Upper lobe of left lung (tissue), 6 donors: ENCODE measurements at regions not wholly inside any gene's neighbourhood (a gene's known extent, or its start where the extent isn't known, plus 50 kb on each side); places are given as distances from the start of the nearest gene placed in this dataset.

ENCODE experiments used
- ATAC-seq, 2 donors: fragments of 200-7000 bp; cut with Tn5 transposase; one replicate each; pipeline ENCODE4 v1.9.1; 2022; ENCODE audit warnings: mild to moderate bottlenecking in 2 of 2, moderate library complexity in 2 of 2; ENCODE audit not compliant: low FRiP score in 2 of 2
- DNase-seq, 2 donors: peaks; one replicate each; pipeline ENCODE4 v3.0.0-alpha.2; 2019 to 2020
- H3K27ac ChIP-seq, 4 donors: fragments of 200-600 bp; sonication (generic); one replicate each; pipeline ENCODE4 v1.5.1; 2016 to 2019
- H3K27me3 ChIP-seq, 4 donors: fragments of 200-600 bp; sonication (generic); one replicate each; pipeline ENCODE4 v1.5.1; 2017 to 2019
- H3K36me3 ChIP-seq, 4 donors: fragments of 200-600 bp; sonication (generic); one replicate each; pipeline ENCODE4 v1.5.1; 2016 to 2019
- H3K4me1 ChIP-seq, 4 donors: fragments of 200-600 bp; sonication (generic); one replicate each; pipeline ENCODE4 v1.5.1; 2018 to 2019
- H3K4me3 ChIP-seq, 4 donors: fragments of 200-600 bp; sonication (generic); one replicate each; pipeline ENCODE4 v1.5.1; 2017 to 2019; ENCODE audit warnings: mild to moderate bottlenecking in 2 of 4, moderate library complexity in 1 of 4
- H3K9me3 ChIP-seq, 4 donors: fragments of 200-600 bp; sonication (generic); one replicate each; pipeline ENCODE4 v1.5.1; 2018 to 2019
- CTCF ChIP-seq, 6 experiments: fragments of 450-650 bp in 4 of 6; fragments of 200-600 bp in 2 of 6; sonication (generic) in 2 of 6; IDR thresholded peaks; one replicate each; pipeline ENCODE4 v1.5.1; 2016 to 2019; ENCODE audit warnings: antibody characterized with exemption in 6 of 6
- EP300 ChIP-seq, 4 donors: sonication (generic); formaldehyde crosslinking; IDR thresholded peaks; one replicate each; pipeline ENCODE4 v1.5.1; 2017; ENCODE audit warnings: antibody characterized with exemption in 4 of 4, control low read depth in 2 of 4
- POLR2A ChIP-seq, 4 donors: fragments of 450-650 bp; IDR thresholded peaks; one replicate each; pipeline ENCODE4 v1.5.1; 2016 to 2017; ENCODE audit warnings: antibody characterized with exemption in 4 of 4, mild to moderate bottlenecking in 2 of 4
- POLR2AphosphoS5 ChIP-seq, 2 donors: sonication (generic); formaldehyde crosslinking; IDR thresholded peaks; one replicate each; pipeline ENCODE4 v1.5.1; 2017; ENCODE audit warnings: antibody characterized with exemption in 2 of 2
- WGBS, 2 donors: methylation state at CpG; one replicate each; pipeline ENCODE4 v1.1.5; 2017 to 2018; 5-methylcytosine and 5-hydroxymethylcytosine counted together
- donor health status: DM: no; HTN: no; CAD: no; lungs with moderate emphysema.
- donor health status: DM: no; HTN: yes; CAD: no; lungs with severe emphysema.

GRCh38 chr1:230507666-230508402 is 81.7 kb upstream of the PGBD5 start:
- Histone ChIP-seq H3K27me3 (no peaks in the 10 kb centered on the region), H3K4me3 (no peak overlapping the region), H3K36me3 (no peaks in the 10 kb centered on the region), H3K4me1 (peaks cover 0 to 7% (median 1%) of the 10 kb centered on the region in 4 donors), H3K9me3 (no peaks in the 10 kb centered on the region), H3K27ac (no peak overlapping the region)
- WGBS, 2 donors, result 33 to 41% methylated on average over 8 of the region's 8 CpGs
- TF ChIP-seq POLR2AphosphoS5 (IDR thresholded peaks at IDR 0.05), result peak in 1 of 2 donors; percentile 35
- TF ChIP-seq EP300 (IDR thresholded peaks at IDR 0.05), result no peak
- no peak for TF ChIP-seq CTCF (IDR thresholded peaks at IDR 0.05)
- no peak for TF ChIP-seq POLR2A (IDR thresholded peaks at IDR 0.05)
- DNase-seq, result peak; percentile 23 to 80
- ATAC-seq, result peak; percentile 60 to 61

DNA sequence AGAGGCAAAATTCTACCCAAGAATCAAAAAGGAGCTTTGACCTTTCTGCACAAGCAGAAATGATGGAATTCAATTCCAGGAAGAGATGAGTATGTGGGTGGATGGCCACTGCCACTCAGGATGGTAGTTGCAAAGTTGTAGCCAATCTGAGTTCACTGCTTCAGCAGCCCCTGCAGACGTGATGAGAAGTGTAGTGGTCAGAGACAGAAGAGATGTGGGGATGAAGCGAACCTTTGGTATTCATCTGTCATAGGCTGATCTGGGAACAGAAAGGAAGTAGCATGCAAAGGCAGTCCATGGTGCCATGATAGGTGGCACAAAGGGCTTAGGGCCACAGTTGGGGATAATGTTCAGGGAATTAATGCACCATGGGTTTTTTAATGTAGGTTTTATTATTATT is 81.1 kb upstream of the PGBD5 start:
- H3K36me3 ChIP-seq, result no peaks in the 10 kb centered on the region
- DNase-seq (no peak), ATAC-seq (no peak)
- no peak overlapping the region for H3K27ac ChIP-seq
- TF ChIP-seq EP300 (IDR thresholded peaks at IDR 0.05) (no peak), POLR2AphosphoS5 (IDR thresholded peaks at IDR 0.05) (no peak), CTCF (IDR thresholded peaks at IDR 0.05) (no peak), POLR2A (IDR thresholded peaks at IDR 0.05) (no peak)
- WGBS, 2 donors, result 73 to 76% methylated on average over 2 of the region's 2 CpGs
- H3K4me3 ChIP-seq, result no peak overlapping the region
- H3K4me1 ChIP-seq, result peaks cover 0 to 7% (median 1%) of the 10 kb centered on the region in 4 donors
- H3K27me3 ChIP-seq, result no peaks in the 10 kb centered on the region
- no peaks in the 10 kb centered on the region for H3K9me3 ChIP-seq

DNA sequence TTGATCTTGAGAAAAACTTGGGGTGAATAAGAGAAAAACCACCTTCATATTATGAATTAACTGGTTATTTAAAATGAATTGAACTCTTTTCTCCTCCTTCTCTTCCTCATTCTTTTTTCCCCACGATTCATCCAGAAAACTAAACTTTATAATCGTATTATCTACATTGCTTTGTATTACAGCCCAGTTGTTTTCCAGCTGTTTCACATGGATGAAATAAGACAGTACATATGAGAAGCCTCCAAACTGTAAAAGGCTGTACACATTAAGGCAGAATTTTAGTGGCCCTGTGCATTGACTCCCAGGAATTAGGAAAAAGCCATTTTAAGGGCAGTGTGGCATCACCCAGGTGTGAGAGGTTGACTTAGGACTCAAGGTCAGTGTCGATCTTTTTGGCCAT is 80.3 kb upstream of the PGBD5 start:
- ATAC-seq (no peak), DNase-seq (no peak)
- WGBS, 2 donors, result 82 to 89% methylated on average over 3 of the region's 3 CpGs

DNA sequence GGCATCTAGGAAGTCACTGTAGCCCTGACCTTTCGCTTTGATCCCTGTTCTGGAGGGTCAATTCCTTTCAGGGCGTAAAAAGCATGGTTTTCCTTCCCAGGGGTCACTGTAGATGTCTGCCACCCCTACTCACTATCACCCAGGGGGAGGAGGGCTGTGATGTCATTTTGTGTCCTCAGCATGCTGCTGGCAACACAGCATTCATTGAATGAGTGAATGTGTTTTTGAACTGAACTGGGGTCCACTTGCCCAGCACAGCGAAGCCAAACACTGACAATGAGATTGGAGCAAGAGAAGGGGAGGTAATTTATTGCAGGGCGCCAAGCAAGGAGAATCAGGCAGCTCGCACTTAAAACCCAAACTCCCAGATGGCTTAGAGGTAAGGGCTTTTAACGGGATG is 78.2 kb upstream of the PGBD5 start:
- no peak overlapping the region for H3K27ac ChIP-seq
- no peak for TF ChIP-seq POLR2A (IDR thresholded peaks at IDR 0.05)
- no peak for TF ChIP-seq POLR2AphosphoS5 (IDR thresholded peaks at IDR 0.05)
- no peak for TF ChIP-seq EP300 (IDR thresholded peaks at IDR 0.05)
- TF ChIP-seq CTCF (IDR thresholded peaks at IDR 0.05), result no peak
- H3K4me1 ChIP-seq, result peaks cover 0 to 3% (median 1%) of the 10 kb centered on the region in 4 donors
- no peaks in the 10 kb centered on the region for H3K36me3 ChIP-seq
- WGBS, 2 donors, result 79 to 93% methylated on average over 6 of the region's 6 CpGs
- H3K4me3 ChIP-seq, result no peak overlapping the region
- ATAC-seq (no peak), DNase-seq (no peak)
- no peaks in the 10 kb centered on the region for H3K9me3 ChIP-seq
- no peaks in the 10 kb centered on the region for H3K27me3 ChIP-seq

More for the DNA sequence above, 80.3 kb upstream of the PGBD5 start:
- Histone ChIP-seq H3K9me3 (no peaks in the 10 kb centered on the region), H3K27ac (no peak overlapping the region), H3K4me3 (no peak overlapping the region), H3K36me3 (no peaks in the 10 kb centered on the region), H3K27me3 (no peaks in the 10 kb centered on the region), H3K4me1 (peaks cover 0 to 7% (median 1%) of the 10 kb centered on the region in 4 donors)
- TF ChIP-seq POLR2A (IDR thresholded peaks at IDR 0.05) (no peak), CTCF (IDR thresholded peaks at IDR 0.05) (no peak)

DNA sequence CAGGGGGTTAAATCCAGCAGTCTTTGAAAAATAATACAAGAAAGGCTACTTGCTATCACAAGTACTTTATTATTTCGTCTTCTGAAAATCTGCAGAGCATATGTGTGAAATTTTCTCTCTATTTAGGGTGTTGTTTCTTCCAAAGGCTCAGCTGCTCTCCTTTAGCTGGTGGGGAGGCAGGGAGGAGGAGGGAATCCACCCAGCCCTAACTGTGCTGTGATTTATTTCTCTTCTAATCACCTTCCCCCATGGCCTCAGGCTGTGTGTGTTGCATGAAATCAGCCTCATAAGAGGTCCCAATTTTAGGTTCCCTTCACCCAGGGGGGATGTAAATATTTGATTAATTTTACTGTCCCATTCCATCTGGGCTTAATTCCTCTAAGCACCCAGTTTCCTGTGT is 77.6 kb upstream of the PGBD5 start:
- 70 to 80% methylated on average over 1 of the region's 1 CpG for WGBS, 2 donors
- Histone ChIP-seq H3K4me1 (no peaks in the 10 kb centered on the region), H3K27me3 (no peaks in the 10 kb centered on the region), H3K36me3 (no peaks in the 10 kb centered on the region), H3K4me3 (no peak overlapping the region), H3K27ac (no peak overlapping the region), H3K9me3 (no peaks in the 10 kb centered on the region)
- no peak for TF ChIP-seq POLR2AphosphoS5 (IDR thresholded peaks at IDR 0.05)
- no peak for TF ChIP-seq POLR2A (IDR thresholded peaks at IDR 0.05)
- no peak for TF ChIP-seq EP300 (IDR thresholded peaks at IDR 0.05)
- TF ChIP-seq CTCF (IDR thresholded peaks at IDR 0.05), result no peak
- ATAC-seq (no peak), DNase-seq (no peak)
